NCI-H2029 treated with DMSO at 0.1 percent for 48 hours (cell line): ENCODE measurements at regions not wholly inside any gene's neighbourhood (a gene's known extent, or its start where the extent isn't known, plus 50 kb on each side); places are given as distances from the start of the nearest gene placed in this dataset.

Experiments
- DNase-seq: peaks from one replicate; lab custom pipeline; 2025; lab: John Stamatoyannopoulos, UW

GRCh38 chr12:30437616-30438015, 258.1 kb downstream of the IPO8 start:
- DNase-seq: no peak

GRCh38 chr12:30437044-30437443, 258.6 kb downstream of the IPO8 start:
- no peak for DNase-seq

- no peak for DNase-seq
These were observed 267.6 kb downstream of the IPO8 start for GRCh38 chr12:30428098-30428497.

- DNase-seq: no peak
These were observed 268.1 kb downstream of the IPO8 start for GRCh38 chr12:30427555-30427954.

GRCh38 chr12:30425445-30425844, 270.2 kb downstream of the IPO8 start:
- no peak for DNase-seq

- DNase-seq: no peak
These were observed 272.3 kb downstream of the IPO8 start for GRCh38 chr12:30423330-30423729.

GRCh38 chr12:30422844-30423243, 272.8 kb downstream of the IPO8 start:
- DNase-seq: no peak

GRCh38 chr12:30420561-30420960, 275.1 kb downstream of the IPO8 start:
- no peak for DNase-seq

GRCh38 chr12:30417697-30418231, 277.9 kb downstream of the IPO8 start:
- DNase-seq: no peak

GRCh38 chr12:30416631-30417030, 279.0 kb downstream of the IPO8 start:
- DNase-seq: no peak

- no peak for DNase-seq
These were observed 279.9 kb downstream of the IPO8 start for GRCh38 chr12:30415777-30416176.

GRCh38 chr12:30414507-30414906, 281.2 kb downstream of the IPO8 start:
- DNase-seq: no peak

GRCh38 chr12:30400349-30400748, 295.3 kb downstream of the IPO8 start:
- no peak for DNase-seq

GRCh38 chr12:30399859-30400258, 295.8 kb downstream of the IPO8 start:
- DNase-seq: no peak

GRCh38 chr12:30396576-30396975, 299.1 kb downstream of the IPO8 start:
- no peak for DNase-seq

GRCh38 chr12:30395190-30395589, 300.5 kb downstream of the IPO8 start:
- no peak for DNase-seq

- DNase-seq: no peak
These were observed 303.8 kb downstream of the IPO8 start for GRCh38 chr12:30391766-30392366.

GRCh38 chr12:30385706-30386105, 310.0 kb downstream of the IPO8 start:
- DNase-seq: no peak

GRCh38 chr12:30384976-30385375, 310.7 kb downstream of the IPO8 start:
- no peak for DNase-seq

GRCh38 chr12:30378307-30378706, 317.4 kb downstream of the IPO8 start:
- DNase-seq: no peak

GRCh38 chr12:30364822-30365221, 330.8 kb downstream of the IPO8 start:
- no peak for DNase-seq

GRCh38 chr12:30361145-30361544, 334.5 kb downstream of the IPO8 start:
- DNase-seq: no peak

- no peak for DNase-seq
These were observed 337.0 kb downstream of the IPO8 start for GRCh38 chr12:30358671-30359070.

- peak; percentile 59 for DNase-seq
These were observed 337.7 kb downstream of the IPO8 start for GRCh38 chr12:30357766-30358490.
